Activated CD8-positive, alpha-beta memory T cell treated with anti-CD3 and anti-CD28 coated beads, Interleukin-2, amount 50 U/mL, for 48 hours (primary cell): ENCODE measurements at regions not wholly inside any gene's neighbourhood (a gene's known extent, or its start where the extent isn't known, plus 50 kb on each side); places are given as distances from the start of the nearest gene placed in this dataset.
"Not testable (repeated sequence)": the region's sequence is repeated elsewhere in the genome, so short reads cannot be mapped to it uniquely, and the experiment has no call there.

Experiments used
- DNase-seq: peaks from one replicate; pipeline ENCODE4 v3.0.0-alpha.2; 2020

DNA sequence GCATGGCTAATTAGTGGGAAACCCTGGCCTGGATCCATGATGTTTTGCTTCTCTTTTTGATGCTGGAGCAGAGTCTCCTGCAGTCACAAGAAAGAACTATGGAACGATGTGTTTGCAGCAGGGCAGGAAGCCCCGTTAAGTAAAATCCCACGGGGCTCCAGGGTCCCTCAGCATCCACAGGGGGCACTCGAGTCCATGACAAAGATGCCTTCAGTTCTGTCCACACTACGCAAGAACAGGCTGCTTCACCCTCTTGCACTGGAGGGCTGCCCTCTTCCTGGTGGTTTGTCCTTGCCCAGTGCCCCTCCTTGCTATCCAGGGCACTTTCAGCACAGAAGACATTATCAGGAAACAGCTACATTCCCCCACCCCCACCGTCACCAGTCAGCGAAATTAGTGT, 196.9 kb downstream of the POTED start:
- DNase-seq = not testable (repeated sequence)

DNA sequence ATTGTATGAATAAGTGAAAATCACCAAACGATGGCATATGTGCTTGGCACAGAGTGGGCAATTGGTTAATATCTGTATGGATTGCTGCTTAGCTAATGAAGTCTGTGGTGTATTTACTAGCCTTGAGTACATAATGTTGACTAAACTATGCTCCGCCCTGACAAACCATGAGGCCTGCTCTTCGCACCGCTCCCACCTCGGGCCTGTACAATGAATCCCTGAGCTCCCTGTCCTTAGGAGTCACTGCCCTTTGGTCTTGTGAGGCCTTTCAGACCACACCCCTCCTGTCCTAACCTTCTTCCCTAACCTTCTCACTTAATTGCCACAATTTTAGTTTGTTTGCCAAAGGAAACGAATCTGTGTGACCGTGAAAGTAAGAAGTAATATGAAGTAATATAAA, 193.2 kb downstream of the POTED start:
- not testable (repeated sequence) for DNase-seq
